HG03196 (cell line): ENCODE measurements at regions not wholly inside any gene's neighbourhood (a gene's known extent, or its start where the extent isn't known, plus 50 kb on each side); places are given as distances from the start of the nearest gene placed in this dataset.
"Not testable (repeated sequence)": the region's sequence is repeated elsewhere in the genome, so short reads cannot be mapped to it uniquely, and the experiment has no call there.

Experiments used
- ATAC-seq: cut with Tn5 transposase; IDR thresholded peaks from one replicate; pipeline ENCODE4 v1.9.1; 2021; ENCODE audit not compliant: unreplicated experiment

DNA sequence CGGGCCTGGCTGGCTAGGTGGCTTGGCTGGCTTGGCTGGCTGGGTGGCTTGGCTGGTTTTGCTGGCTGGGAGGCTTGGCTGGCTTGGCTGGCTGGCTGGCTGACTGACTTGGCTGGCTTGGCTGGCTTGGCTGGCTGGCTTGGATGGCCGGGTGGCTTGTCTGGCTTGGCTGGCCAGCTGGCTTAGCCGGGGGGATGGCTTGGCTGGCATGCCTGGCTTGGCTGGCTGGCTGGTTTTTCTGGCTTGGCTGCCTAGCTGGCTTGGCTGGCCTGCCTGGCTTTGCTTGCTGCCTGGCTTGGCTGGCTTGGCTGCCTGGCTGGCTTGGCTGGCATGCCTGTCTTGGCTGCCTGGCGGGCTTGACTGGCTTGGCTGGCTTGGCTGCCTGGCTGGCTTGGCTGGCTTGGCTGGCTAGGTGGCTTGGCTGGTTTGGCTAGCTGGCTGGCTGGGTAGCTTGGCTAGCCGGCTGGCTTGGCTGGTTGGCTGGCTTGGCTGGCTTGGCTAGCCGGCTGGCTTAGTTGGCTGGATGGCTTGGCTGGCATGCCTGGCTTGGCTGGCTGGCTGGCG is 2829.6 kb downstream of the RPIA start:
- not testable (repeated sequence) for ATAC-seq

DNA sequence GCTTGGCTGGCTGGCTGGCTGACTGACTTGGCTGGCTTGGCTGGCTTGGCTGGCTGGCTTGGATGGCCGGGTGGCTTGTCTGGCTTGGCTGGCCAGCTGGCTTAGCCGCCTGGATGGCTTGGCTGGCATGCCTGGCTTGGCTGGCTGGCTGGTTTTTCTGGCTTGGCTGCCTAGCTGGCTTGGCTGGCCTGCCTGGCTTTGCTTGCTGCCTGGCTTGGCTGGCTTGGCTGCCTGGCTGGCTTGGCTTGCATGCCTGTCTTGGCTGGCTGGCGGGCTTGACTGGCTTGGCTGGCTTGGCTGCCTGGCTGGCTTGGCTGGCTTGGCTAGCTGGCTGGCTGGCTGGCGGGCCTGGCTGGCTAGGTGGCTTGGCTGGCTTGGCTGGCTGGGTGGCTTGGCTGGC is 2830.5 kb downstream of the RPIA start:
- ATAC-seq, result not testable (repeated sequence)

- not testable (repeated sequence) for ATAC-seq
These were observed 2831.4 kb downstream of the RPIA start for GRCh38 chr2:91522877-91523276.

DNA sequence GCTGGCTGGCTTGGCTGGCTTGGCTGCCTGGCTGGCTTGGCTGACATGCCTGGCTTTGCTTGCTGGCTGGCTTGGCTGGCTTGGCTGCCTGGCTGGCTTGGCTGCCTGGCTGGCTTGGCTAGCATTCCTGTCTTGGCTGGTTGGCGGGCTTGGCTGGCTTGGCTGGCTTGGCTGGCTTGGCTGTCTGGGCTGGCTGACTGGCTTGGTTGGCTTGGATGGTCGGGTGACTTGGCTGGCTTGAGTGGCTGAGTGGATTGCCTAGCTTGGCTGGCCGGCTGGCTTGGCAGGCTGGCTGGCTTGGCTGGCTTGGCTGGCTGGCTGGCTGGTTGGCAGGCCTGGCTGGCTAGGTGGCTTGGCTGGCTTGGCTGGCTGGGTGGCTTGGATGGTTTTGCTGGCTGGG is 2832.3 kb downstream of the RPIA start:
- ATAC-seq, result not testable (repeated sequence)

GRCh38 chr2:91525587-91525986 is 2834.1 kb downstream of the RPIA start:
- ATAC-seq, result not testable (repeated sequence)

GRCh38 chr2:91526083-91526482 is 2834.6 kb downstream of the RPIA start:
- not testable (repeated sequence) for ATAC-seq

DNA sequence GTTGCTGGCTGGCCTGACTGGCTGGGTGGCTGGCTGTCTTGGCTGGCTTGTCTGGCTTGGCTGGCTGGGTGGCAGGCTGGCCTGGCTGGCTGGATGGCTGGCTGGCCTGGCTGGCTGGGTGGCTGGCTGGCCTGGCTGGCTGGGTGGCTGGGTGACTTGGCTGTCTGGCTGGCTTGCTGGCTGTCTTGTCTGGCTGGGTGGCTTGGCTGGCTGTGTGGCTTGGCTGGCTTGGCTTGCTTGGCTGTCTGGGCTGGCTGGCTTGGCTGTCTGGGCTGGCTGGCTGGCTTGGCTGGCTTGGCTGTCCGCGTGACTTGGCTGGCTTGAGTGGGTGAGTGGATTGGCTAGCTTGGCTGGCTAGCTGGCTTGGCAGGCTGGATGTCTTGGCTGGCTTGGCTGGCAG is 2835.6 kb downstream of the RPIA start:
- ATAC-seq, result not testable (repeated sequence)

DNA sequence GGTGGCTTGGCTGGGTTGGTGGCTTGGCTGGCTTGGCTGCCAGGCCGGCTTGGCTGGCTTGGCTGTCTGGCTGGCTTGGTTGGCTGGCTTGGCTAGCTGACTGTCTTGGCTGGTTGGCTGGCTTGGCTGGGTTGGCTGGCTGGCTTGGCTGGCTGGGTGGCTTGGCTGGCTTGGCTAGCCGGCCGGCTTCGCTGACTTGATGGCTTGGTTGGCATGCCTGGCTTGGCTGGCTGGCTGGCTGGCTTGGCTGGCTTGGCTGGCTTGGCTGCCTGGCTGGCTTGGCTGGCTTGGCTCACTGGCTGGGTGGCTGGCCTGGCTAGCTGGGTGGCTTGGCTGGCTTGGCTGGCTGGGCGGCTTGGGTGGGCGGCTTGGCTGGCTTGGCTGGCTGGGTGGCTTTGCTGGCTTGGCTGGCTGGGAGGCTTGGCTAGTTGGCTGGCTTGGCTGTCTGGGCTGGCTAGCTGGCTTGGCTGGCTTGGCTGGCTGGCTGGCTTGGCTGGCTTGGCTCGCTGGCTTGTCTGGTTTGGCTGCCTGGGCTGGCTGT is 2836.1 kb downstream of the RPIA start:
- ATAC-seq, result not testable (repeated sequence)

DNA sequence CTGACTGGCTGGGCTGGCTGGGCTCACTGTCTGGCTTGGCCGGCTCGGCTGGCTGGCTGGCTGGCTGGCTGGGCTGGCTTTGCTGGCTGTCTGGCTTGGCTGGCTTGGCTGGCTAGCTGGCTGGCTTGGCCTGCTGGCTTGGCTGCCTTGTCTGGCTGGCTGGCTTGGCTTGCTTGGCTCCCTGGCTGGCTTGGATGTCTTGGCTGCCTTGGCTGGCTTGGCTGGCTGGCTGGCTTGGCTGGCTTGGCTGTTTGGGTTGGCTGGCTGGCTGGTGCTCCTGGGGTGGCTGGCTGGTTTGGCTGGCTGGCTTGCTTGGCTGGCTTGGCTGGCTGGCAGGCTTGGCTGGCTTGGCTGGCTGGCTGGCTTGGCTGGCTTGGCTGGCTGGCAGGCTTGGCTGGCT is 2836.9 kb downstream of the RPIA start:
- ATAC-seq, result not testable (repeated sequence)

DNA sequence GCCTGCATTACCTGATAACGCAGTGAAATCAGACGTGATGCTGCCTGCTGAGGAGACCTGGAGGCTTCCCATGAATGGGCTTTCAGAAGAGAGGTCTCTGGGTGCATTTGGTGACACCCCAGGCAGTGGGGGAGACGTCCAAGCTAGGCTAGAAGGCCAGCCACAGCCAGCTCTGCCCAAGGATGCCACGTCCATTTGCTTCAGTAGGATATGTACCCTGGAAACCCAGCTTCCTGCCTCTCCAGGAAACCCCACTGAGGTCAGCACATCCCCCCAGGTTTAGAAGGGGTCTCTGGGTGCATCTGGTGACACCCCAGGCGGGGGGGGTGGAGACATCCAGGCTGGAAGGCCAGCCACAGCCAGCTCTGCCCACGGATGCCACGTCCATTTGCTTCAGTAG is 2844.6 kb downstream of the RPIA start:
- ATAC-seq, result not testable (repeated sequence)

GRCh38 chr2:91536549-91537263 is 2845.2 kb downstream of the RPIA start:
- ATAC-seq, result not testable (repeated sequence)

- not testable (repeated sequence) for ATAC-seq
These were observed 2857.8 kb downstream of the RPIA start for GRCh38 chr2:91549316-91549715.

- ATAC-seq, result not testable (repeated sequence)
These were observed 2866.8 kb downstream of the RPIA start for GRCh38 chr2:91558234-91558633.

DNA sequence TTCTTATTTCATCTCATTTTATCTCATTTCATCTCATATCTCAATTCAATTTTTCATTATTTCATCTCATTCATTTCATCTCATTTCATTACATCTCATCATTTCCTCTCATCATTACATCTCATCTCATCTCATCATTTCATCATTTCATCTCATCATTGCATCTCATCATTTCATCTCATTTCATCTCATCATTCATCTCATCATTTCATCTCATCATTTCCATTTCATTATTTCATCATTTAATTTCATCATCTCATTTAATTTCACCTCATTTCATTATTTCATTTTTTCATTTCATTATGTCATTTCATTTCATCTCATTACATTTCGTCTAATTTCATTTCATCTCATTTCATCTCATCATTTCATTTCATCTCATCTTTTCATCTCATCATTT is 2867.8 kb downstream of the RPIA start:
- ATAC-seq, result not testable (repeated sequence)

DNA sequence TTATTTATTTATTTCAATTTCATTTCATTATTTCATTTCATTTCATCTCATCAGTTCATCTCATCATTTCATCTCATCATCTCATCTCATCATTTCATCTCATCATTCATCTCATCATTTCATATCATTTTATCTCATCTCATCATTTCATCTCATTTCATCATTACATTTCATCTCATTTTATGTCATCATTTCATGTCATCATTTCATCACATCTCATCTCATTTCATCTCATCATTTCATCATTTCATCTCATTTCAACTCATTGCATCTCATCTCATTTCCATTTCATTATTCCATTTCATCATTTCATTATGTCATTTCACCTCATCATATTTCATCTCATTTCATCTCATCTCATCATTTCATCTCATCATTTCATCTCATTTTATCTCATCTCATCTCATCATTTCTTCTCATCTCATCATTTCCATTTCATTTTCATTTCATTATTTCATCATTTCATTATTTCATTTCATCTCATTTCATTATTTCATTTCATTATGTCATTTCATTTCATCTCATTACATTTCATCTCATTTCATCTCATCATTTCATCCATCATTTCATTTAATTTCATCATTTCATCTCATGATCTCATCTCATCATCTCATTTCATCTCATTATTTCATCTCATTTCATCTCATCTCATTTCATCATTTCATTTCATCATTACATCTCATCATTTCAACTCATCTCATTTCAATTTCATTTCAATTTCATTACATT is 2868.6 kb downstream of the RPIA start:
- not testable (repeated sequence) for ATAC-seq

DNA sequence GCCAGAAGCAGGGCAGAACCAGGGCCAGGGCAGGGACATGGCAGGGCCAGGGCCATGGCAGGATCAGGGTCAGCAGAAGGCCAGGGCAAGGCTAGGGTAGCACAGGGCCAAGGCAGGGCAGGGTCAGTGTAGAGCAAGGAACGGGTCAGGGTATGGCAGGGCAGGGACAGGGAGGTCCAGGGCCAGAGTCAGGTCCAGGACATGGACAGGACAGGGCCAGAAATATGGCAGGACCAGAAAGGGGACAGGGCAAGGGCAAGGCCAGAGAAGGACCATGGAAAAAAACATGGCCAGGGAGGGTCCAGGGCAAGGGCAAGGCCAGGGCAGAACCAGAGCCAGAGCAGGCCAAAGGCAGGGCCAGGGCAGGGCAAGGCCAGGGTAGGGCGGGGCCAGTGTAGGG is 2870.7 kb downstream of the RPIA start:
- ATAC-seq, result not testable (repeated sequence)

- ATAC-seq, result not testable (repeated sequence)
These were observed 2873.2 kb downstream of the RPIA start for GRCh38 chr2:91564700-91565099.

- ATAC-seq, result not testable (repeated sequence)
These were observed 2874.4 kb downstream of the RPIA start for GRCh38 chr2:91565689-91566430.

DNA sequence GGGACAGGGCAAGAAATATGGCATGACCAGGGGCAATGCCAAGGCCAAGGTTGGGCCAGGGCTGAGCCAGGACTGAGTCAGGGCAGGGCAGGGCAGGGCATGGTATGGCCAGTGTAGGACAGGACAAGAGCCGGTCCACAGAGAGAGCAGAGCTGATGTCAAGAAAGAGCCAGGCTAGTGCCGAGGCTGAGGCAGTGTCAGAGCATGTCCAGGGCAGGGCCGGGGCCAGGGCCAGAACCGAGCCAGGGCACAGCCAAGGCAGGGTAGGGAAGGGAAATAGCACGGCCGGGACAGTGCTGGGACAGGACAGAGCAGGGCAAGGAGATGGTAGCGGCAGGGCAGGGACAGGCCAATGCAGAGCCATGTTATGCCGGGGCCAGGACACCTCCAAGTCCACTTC is 2875.1 kb downstream of the RPIA start:
- ATAC-seq, result not testable (repeated sequence)

GRCh38 chr2:91567546-91568335 is 2876.3 kb downstream of the RPIA start:
- ATAC-seq, result not testable (repeated sequence)
